Neural crest cell (in vitro differentiated cells): ENCODE measurements at regions not wholly inside any gene's neighbourhood (a gene's known extent, or its start where the extent isn't known, plus 50 kb on each side); places are given as distances from the start of the nearest gene placed in this dataset.

ENCODE experiments used
- DNase-seq: peaks from one replicate; pipeline ENCODE4 v3.0.0; 2021; ENCODE audit warnings: low read depth, mixed read lengths, low spot score
- H3K27ac Mint-ChIP-seq: one replicate; pipeline ENCODE4 v1.8.0; 2021; ENCODE audit warnings: mild to moderate bottlenecking, mixed read lengths; ENCODE audit not compliant: unreplicated experiment
- H3K27me3 Mint-ChIP-seq: 2 replicates; pipeline ENCODE4 v1.8.0; 2021; ENCODE audit warnings: low read depth, mild to moderate bottlenecking, mixed read lengths
- H3K36me3 Mint-ChIP-seq: 2 replicates; pipeline ENCODE4 v1.8.0; 2021; ENCODE audit warnings: low read depth, mild to moderate bottlenecking, mixed read lengths
- H3K4me1 Mint-ChIP-seq: 2 replicates; pipeline ENCODE4 v1.8.0; 2021; ENCODE audit warnings: mixed read lengths
- H3K4me3 Mint-ChIP-seq: one replicate; pipeline ENCODE4 v1.8.0; 2021; ENCODE audit warnings: mild to moderate bottlenecking, mixed read lengths
- H3K9me3 Mint-ChIP-seq: 2 replicates; pipeline ENCODE4 v1.8.0; 2021; ENCODE audit warnings: mixed read lengths
- CTCF ChIP-seq: fragments of 200-600 bp; sonication (generic); conservative IDR thresholded peaks from 2 replicates; pipeline ENCODE4 v1.5.0; 2021; ENCODE audit warnings: antibody characterized with exemption, mild to moderate bottlenecking

GRCh38 chr3:152976239-152976638 is 141.3 kb downstream of the P2RY1 start:
- H3K27me3 Mint-ChIP-seq, result no peaks in the 10 kb centered on the region
- no peaks in the 10 kb centered on the region for H3K4me1 Mint-ChIP-seq
- H3K36me3 Mint-ChIP-seq, result peaks cover under 1% of the 10 kb centered on the region
- no peak overlapping the region for H3K4me3 Mint-ChIP-seq
- no peak overlapping the region for H3K27ac Mint-ChIP-seq
- no peak for TF ChIP-seq CTCF
- H3K9me3 Mint-ChIP-seq, result peaks cover 7% of the 10 kb centered on the region
- no peak for DNase-seq

- no peak for TF ChIP-seq CTCF
- no peaks in the 10 kb centered on the region for H3K4me1 Mint-ChIP-seq
- DNase-seq, result no peak
- no peak overlapping the region for H3K4me3 Mint-ChIP-seq
- no peak overlapping the region for H3K27ac Mint-ChIP-seq
- H3K27me3 Mint-ChIP-seq, result no peaks in the 10 kb centered on the region
- H3K9me3 Mint-ChIP-seq, result peaks cover 11% of the 10 kb centered on the region
- peaks cover 4% of the 10 kb centered on the region for H3K36me3 Mint-ChIP-seq
Observed at GRCh38 chr3:152977366-152977765, 142.4 kb downstream of the P2RY1 start.

GRCh38 chr3:152978152-152978551 is 143.2 kb downstream of the P2RY1 start:
- no peak overlapping the region for H3K27ac Mint-ChIP-seq
- peaks cover 11% of the 10 kb centered on the region for H3K9me3 Mint-ChIP-seq

GRCh38 chr3:152997526-152997925 is 162.6 kb downstream of the P2RY1 start:
- Mint-ChIP-seq H3K4me3 (no peak overlapping the region), H3K36me3 (no peaks in the 10 kb centered on the region), H3K27ac (no peak overlapping the region), H3K9me3 (no peaks in the 10 kb centered on the region), H3K4me1 (no peaks in the 10 kb centered on the region), H3K27me3 (no peaks in the 10 kb centered on the region)
- no peak for TF ChIP-seq CTCF
- no peak for DNase-seq

More at GRCh38 chr3:152978152-152978551, 143.2 kb downstream of the P2RY1 start:
- Mint-ChIP-seq H3K4me3 (no peak overlapping the region), H3K4me1 (no peaks in the 10 kb centered on the region), H3K27me3 (no peaks in the 10 kb centered on the region), H3K36me3 (peaks cover 4% of the 10 kb centered on the region)
- no peak for TF ChIP-seq CTCF
- DNase-seq, result no peak

- TF ChIP-seq CTCF, result no peak
- DNase-seq, result no peak
Observed at GRCh38 chr3:152998591-152998990, 163.4 kb upstream of the RAP2B start.

GRCh38 chr3:153000325-153000724 is 161.7 kb upstream of the RAP2B start:
- no peaks in the 10 kb centered on the region for H3K27me3 Mint-ChIP-seq
- H3K9me3 Mint-ChIP-seq, result no peaks in the 10 kb centered on the region
- no peak for DNase-seq
- TF ChIP-seq CTCF, result no peak
- no peak overlapping the region for H3K27ac Mint-ChIP-seq
- H3K4me1 Mint-ChIP-seq, result peaks cover 11% of the 10 kb centered on the region
- no peak overlapping the region for H3K4me3 Mint-ChIP-seq
- no peaks in the 10 kb centered on the region for H3K36me3 Mint-ChIP-seq

More at GRCh38 chr3:152998591-152998990, 163.4 kb upstream of the RAP2B start:
- Mint-ChIP-seq H3K4me3 (no peak overlapping the region), H3K27ac (no peak overlapping the region), H3K4me1 (peaks cover 3% of the 10 kb centered on the region), H3K9me3 (no peaks in the 10 kb centered on the region), H3K27me3 (no peaks in the 10 kb centered on the region), H3K36me3 (no peaks in the 10 kb centered on the region)
